ENCODE measurements at regions not wholly inside any gene's neighbourhood (a gene's known extent, or its start where the extent isn't known, plus 50 kb on each side); places are given as distances from the start of the nearest gene placed in this dataset.

DNA sequence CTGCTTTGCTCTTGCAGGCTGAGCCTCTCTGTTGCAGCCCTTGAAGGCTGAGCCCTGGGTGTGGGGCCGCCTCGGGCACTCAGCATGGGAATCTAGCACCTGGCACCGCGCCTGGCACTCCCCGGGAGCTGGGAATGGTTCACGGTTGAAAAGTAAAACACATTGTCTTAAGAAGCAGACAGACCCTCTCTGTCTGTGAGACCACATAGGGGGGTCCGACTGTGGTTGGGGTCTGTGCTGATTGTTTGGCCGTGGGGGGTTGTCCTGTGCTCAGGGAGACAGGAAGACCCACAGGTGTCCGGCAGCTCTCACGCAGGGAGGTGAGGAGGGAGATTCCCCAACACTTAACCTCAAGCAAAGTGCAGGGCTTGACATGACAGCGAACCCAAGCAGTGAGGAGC, 64.8 kb downstream of the SOX1 start:
- H3K27me3 ChIP-seq (ENCODE audit: low read depth) = peaks cover 36% of the 10 kb centered on the region
- H3K36me3 ChIP-seq = no peaks in the 10 kb centered on the region
- H3K27ac ChIP-seq = no peak overlapping the region
- peaks cover 4% of the 10 kb centered on the region for H3K4me1 ChIP-seq
- intact Hi-C loops (cut with DNase I) = no loop called here
- no peak overlapping the region for H3K4me3 ChIP-seq
- peak; percentile 76 for DNase-seq
- no peaks in the 10 kb centered on the region for H3K9me3 ChIP-seq
- TF ChIP-seq, protein P1, sequence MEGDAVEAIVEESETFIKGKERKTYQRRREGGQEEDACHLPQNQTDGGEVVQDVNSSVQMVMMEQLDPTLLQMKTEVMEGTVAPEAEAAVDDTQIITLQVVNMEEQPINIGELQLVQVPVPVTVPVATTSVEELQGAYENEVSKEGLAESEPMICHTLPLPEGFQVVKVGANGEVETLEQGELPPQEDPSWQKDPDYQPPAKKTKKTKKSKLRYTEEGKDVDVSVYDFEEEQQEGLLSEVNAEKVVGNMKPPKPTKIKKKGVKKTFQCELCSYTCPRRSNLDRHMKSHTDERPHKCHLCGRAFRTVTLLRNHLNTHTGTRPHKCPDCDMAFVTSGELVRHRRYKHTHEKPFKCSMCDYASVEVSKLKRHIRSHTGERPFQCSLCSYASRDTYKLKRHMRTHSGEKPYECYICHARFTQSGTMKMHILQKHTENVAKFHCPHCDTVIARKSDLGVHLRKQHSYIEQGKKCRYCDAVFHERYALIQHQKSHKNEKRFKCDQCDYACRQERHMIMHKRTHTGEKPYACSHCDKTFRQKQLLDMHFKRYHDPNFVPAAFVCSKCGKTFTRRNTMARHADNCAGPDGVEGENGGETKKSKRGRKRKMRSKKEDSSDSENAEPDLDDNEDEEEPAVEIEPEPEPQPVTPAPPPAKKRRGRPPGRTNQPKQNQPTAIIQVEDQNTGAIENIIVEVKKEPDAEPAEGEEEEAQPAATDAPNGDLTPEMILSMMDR (IDR thresholded peaks at IDR 0.05) = no peak
- peak; percentile 68 to 79 for ATAC-seq

DNA sequence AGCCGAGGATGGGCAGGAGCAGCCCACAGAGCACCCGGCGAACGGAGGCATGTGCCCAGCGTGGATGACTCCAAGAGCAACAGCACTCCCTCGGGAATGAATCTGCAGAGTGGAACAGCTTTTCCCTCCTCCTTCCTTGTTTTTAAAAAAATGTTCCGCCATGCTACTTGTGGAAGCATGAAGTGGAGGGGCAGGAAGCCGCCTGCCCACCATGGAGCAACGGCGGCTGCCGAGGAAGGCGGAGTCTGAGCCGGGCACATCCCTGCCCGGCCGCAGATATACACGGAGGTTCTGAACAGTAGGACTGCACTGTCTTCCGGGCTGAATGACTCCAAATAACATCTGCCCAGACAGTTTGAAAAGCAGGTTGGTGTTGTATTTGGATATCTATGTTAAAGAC, 65.2 kb downstream of the SOX1 start:
- Histone ChIP-seq H3K9me3 (no peaks in the 10 kb centered on the region), H3K36me3 (no peaks in the 10 kb centered on the region), H3K27ac (no peak overlapping the region), H3K4me3 (no peak overlapping the region), H3K4me1 (peaks cover 4% of the 10 kb centered on the region), H3K27me3 (ENCODE audit: low read depth) (peaks cover 36% of the 10 kb centered on the region)
- DNase-seq = no peak
- intact Hi-C loops (cut with DNase I) = no loop called here
- TF ChIP-seq, protein P1 (IDR thresholded peaks at IDR 0.05) = no peak
- no peak for ATAC-seq

- H3K27ac ChIP-seq = no peak overlapping the region
- TF ChIP-seq, protein P1 (IDR thresholded peaks at IDR 0.05) = no peak
- no peak overlapping the region for H3K4me3 ChIP-seq
- no peaks in the 10 kb centered on the region for H3K36me3 ChIP-seq
- H3K9me3 ChIP-seq = no peaks in the 10 kb centered on the region
- intact Hi-C loops (cut with DNase I) = no loop called here
- ATAC-seq (no peak), DNase-seq (no peak)
- peaks cover 31% of the 10 kb centered on the region for H3K27me3 ChIP-seq (ENCODE audit: low read depth)
- peaks cover 4% of the 10 kb centered on the region for H3K4me1 ChIP-seq
Measured at GRCh38 chr13:112132619-112133018, 65.7 kb downstream of the SOX1 start.

DNA sequence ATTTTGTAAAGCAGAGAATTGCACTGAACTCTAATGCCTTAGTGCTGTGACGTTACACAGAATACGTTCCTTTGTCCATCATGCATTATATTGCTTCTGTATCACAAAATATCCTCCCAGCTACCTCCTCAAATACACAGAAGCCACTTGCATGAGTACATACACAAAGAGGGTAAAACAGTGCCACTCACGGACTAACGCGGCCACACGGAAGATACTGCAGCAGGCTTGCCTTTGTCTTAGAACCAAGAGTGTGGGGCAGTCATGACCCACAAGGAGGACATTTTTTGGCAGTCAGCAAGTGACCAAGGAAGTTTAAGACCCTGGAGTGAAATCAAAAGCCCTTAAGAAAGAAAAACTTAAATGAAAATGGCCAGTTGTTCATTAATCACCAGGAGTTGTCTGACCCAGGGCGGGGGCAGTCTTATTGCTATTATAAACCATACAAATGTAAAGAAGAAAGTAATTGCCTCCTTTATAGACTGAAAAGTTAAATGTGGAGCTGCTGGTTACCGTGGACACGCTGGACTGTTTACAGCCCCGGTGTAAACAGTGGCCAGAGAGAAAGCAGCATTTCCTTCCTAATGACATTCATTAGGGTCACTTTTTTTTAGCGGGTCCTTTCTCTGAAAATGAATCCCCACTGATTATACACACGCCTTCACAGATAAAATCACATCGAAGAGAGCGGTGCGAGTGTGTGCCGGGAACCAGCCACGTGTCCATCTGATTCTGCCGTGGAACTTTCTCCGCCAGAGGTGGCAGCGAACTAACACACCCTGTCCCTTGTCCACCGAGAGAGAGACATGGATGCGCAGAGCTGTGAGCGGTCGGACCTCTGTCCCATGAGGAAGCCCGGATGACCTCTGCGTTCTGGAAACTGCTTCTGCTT, 66.8 kb downstream of the SOX1 start:
- DNase-seq = no peak
- TF ChIP-seq, protein P1 (IDR thresholded peaks at IDR 0.05) = no peak
- peaks cover 23% of the 10 kb centered on the region for H3K27me3 ChIP-seq (ENCODE audit: low read depth)

DNA sequence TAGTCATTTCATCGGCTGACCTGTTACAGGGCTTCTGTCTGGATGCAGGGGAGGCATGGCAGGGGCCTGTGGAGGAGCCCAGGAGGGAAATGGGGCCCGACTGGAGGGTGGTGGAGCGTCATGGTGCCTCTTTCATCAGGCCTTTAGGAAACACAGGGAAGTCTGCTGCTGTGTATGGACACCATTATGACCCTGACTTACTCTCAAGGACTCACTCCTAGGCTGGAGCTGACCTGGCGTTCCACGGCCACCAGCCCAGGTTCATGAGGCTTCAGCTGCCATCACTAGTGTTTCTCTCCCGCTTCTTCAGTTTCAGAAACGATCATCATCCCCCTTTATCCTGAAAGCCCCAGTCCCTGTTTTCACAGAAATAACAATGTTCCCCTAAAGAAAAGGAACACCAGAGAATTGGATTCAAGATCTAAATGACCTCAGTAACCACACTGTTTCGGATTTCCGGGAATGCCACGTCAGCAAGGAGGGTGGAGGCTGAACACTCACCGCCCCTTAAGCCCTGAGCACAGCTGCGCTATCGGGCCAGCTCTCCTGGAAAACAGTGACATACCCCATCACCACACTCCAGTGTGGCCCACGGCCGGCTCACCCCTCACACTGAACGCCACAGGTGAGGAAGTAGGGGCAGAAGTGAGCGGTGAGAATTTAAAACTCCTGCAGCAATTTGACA, 67.6 kb downstream of the SOX1 start:
- Histone ChIP-seq H3K27ac (no peak overlapping the region), H3K4me3 (no peak overlapping the region), H3K4me1 (peaks cover 4% of the 10 kb centered on the region), H3K9me3 (no peaks in the 10 kb centered on the region), H3K36me3 (no peaks in the 10 kb centered on the region), H3K27me3 (ENCODE audit: low read depth) (peaks cover 15% of the 10 kb centered on the region)
- TF ChIP-seq, protein P1 (IDR thresholded peaks at IDR 0.05) = no peak
- intact Hi-C loops (cut with DNase I) = no loop called here
- ATAC-seq (no peak), DNase-seq (no peak)

More for the DNA sequence above, 66.8 kb downstream of the SOX1 start:
- intact Hi-C loops (cut with DNase I) = no loop called here
- Histone ChIP-seq H3K9me3 (no peaks in the 10 kb centered on the region), H3K4me3 (no peak overlapping the region), H3K27ac (no peak overlapping the region), H3K36me3 (no peaks in the 10 kb centered on the region), H3K4me1 (peaks cover 4% of the 10 kb centered on the region)
- ATAC-seq = no peak
